NCI-H460 (cell line): ENCODE measurements at regions not wholly inside any gene's neighbourhood (a gene's known extent, or its start where the extent isn't known, plus 50 kb on each side); places are given as distances from the start of the nearest gene placed in this dataset.
"Not testable (repeated sequence)": the region's sequence is repeated elsewhere in the genome, so short reads cannot be mapped to it uniquely, and the experiment has no call there.

Experiments used
- DNase-seq: peaks from one replicate; pipeline ENCODE4 v3.0.0-alpha.2; 2016; ENCODE audit warnings: low read depth; ENCODE audit errors: extremely low read depth

GRCh38 chr13:47708386-47708785, 292.7 kb downstream of the SUCLA2 start:
- peak; percentile 25 for DNase-seq

GRCh38 chr13:47707414-47707813, 293.7 kb downstream of the SUCLA2 start:
- DNase-seq, result no peak

- no peak for DNase-seq
Observed at GRCh38 chr13:47705185-47705584, 295.9 kb downstream of the SUCLA2 start.

- no peak for DNase-seq
Observed at GRCh38 chr13:47696674-47697073, 304.4 kb downstream of the SUCLA2 start.

- no peak for DNase-seq
Observed at GRCh38 chr13:47687577-47687976, 313.5 kb downstream of the SUCLA2 start.

GRCh38 chr13:47685156-47685555, 315.9 kb downstream of the SUCLA2 start:
- not testable (repeated sequence) for DNase-seq

GRCh38 chr13:47680748-47681147, 320.3 kb downstream of the SUCLA2 start:
- no peak for DNase-seq

GRCh38 chr13:47679401-47679800, 321.7 kb downstream of the SUCLA2 start:
- no peak for DNase-seq

GRCh38 chr13:47678201-47678968, 322.7 kb downstream of the SUCLA2 start:
- no peak for DNase-seq

GRCh38 chr13:47675871-47676270, 325.2 kb downstream of the SUCLA2 start:
- no peak for DNase-seq

- no peak for DNase-seq
Observed at GRCh38 chr13:47673009-47673850, 327.8 kb downstream of the SUCLA2 start.

GRCh38 chr13:47672245-47673008, 328.6 kb downstream of the SUCLA2 start:
- DNase-seq, result no peak

GRCh38 chr13:47671776-47672175, 329.3 kb downstream of the SUCLA2 start:
- DNase-seq, result no peak

GRCh38 chr13:47665043-47665442, 336.0 kb downstream of the SUCLA2 start:
- DNase-seq, result no peak

GRCh38 chr13:47661076-47661475, 340.0 kb downstream of the SUCLA2 start:
- DNase-seq, result no peak

- DNase-seq, result no peak
Observed at GRCh38 chr13:47656651-47657050, 344.4 kb downstream of the SUCLA2 start.

GRCh38 chr13:47650209-47650608, 350.9 kb downstream of the SUCLA2 start:
- DNase-seq, result no peak

GRCh38 chr13:47647001-47647400, 354.1 kb downstream of the SUCLA2 start:
- DNase-seq, result no peak

GRCh38 chr13:47646298-47646697, 354.8 kb downstream of the SUCLA2 start:
- DNase-seq, result no peak

GRCh38 chr13:47639738-47640447, 361.2 kb downstream of the SUCLA2 start:
- DNase-seq, result no peak

GRCh38 chr13:47638627-47639026, 362.4 kb downstream of the SUCLA2 start:
- DNase-seq, result no peak
